ENCODE measurements at regions not wholly inside any gene's neighbourhood (a gene's known extent, or its start where the extent isn't known, plus 50 kb on each side); places are given as distances from the start of the nearest gene placed in this dataset.

- no peak for DNase-seq
Observed at GRCh38 chr6:15715060-15715459, 52.2 kb upstream of the DTNBP1 start.

DNA sequence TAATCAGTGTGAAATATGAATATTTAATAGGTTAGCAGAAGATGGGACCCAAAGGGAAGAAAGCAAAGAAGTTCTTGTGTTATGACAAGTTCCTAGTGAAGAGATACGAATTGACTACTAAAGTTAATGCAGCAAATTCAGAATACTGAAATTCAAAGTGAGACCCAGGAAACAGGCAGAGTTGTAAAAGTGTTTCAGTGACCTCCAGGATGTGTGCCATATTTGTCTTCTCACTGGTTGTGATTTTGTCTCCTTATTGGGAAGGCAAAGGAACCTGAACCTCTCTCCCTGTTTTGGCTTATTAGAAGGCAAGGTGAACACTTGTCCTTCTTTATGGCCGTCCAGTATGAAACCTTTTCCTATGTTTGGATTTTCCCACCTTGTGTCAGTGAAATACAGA is 51.8 kb upstream of the DTNBP1 start:
- no peak for DNase-seq

GRCh38 chr6:15713325-15713724 is 50.5 kb upstream of the DTNBP1 start:
- peak; percentile 17 for DNase-seq

- no peak for DNase-seq
Observed at GRCh38 chr6:15712797-15713196, 50.0 kb upstream of the DTNBP1 start.

All from NCI-H82 (cell line).